Endothelial cell of umbilical vein (primary cell): ENCODE measurements at regions not wholly inside any gene's neighbourhood (a gene's known extent, or its start where the extent isn't known, plus 50 kb on each side); places are given as distances from the start of the nearest gene placed in this dataset.

Experiments
- CTCF ChIP-seq, 2 donors: IDR thresholded peaks; 1 replicate in 1 of 2; 2 replicates in 1 of 2; pipeline ENCODE4 v1.5.1; 2011; ENCODE audit warnings: low read length in 2 of 2, mild to moderate bottlenecking in 2 of 2, moderate library complexity in 2 of 2, control low read depth in 1 of 2, inconsistent platforms in 1 of 2, low read depth in 1 of 2; ENCODE audit not compliant: insufficient read depth in 1 of 2; ENCODE audit errors: extremely low read depth in 1 of 2
- JUN ChIP-seq: IDR thresholded peaks from 2 replicates; pipeline ENCODE4 v1.6.1; 2011; ENCODE audit warnings: borderline replicate concordance, low read depth; ENCODE audit not compliant: insufficient read length, insufficient read depth
- MYC ChIP-seq: IDR thresholded peaks from one replicate; pipeline ENCODE4 v1.6.1; 2011; ENCODE audit warnings: mild to moderate bottlenecking, low read depth, low read length
- POLR2A ChIP-seq: IDR thresholded peaks from 2 replicates; pipeline ENCODE4 v1.6.1; 2012; ENCODE audit warnings: low read depth, mild to moderate bottlenecking, control low read depth, low read length
- POLR2AphosphoS5 ChIP-seq: IDR thresholded peaks from 2 replicates; pipeline ENCODE4 v1.6.1; 2012; ENCODE audit warnings: low read depth, mild to moderate bottlenecking, control low read depth, low read length, moderate library complexity; ENCODE audit not compliant: insufficient read depth

DNA sequence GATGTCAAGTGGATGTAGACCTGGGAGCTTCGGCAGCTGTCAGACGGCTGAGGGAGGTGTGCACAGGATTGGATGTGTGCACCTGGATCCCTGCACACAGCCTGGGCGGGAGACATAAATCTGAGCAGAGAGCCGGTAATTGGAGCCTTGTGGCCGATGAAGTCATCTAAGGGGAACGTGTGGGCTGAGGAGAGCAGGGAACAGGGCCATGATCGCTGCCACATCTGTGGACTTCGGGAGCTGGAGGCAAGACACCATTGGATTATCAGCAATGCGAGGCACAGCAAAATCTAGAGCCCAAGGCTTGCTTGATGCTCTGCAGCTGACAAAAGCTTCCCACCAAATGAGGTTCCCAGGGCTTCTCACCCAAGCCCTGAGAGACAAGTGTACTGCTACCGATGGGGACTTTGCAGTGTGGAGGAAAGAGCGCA, 147.7 kb downstream of the PTPN20 start:
- TF ChIP-seq CTCF (IDR thresholded peaks at IDR 0.05; ENCODE audit: extremely low read depth in 1 of 2, insufficient read depth in 1 of 2, low read depth in 1 of 2, low read length in 2 of 2), result no peak
- TF ChIP-seq POLR2AphosphoS5, result no peak
- TF ChIP-seq POLR2A, result no peak
- TF ChIP-seq MYC, result no peak
- TF ChIP-seq JUN, result no peak
